Skeletal muscle tissue (tissue), 3 donors: ENCODE measurements at regions not wholly inside any gene's neighbourhood (a gene's known extent, or its start where the extent isn't known, plus 50 kb on each side); places are given as distances from the start of the nearest gene placed in this dataset.
"Not testable (repeated sequence)": the region's sequence is repeated elsewhere in the genome, so short reads cannot be mapped to it uniquely, and the experiment has no call there.

Experiments used
- H3K27ac ChIP-seq: one replicate; pipeline ENCODE4 v1.7.0; 2013; ENCODE audit warnings: mild to moderate bottlenecking, low read depth, low read length, inconsistent platforms
- H3K27me3 ChIP-seq, 3 donors: one replicate each; pipeline ENCODE4 v1.7.0; 2013; ENCODE audit warnings: low read length in 3 of 3; ENCODE audit not compliant: control insufficient read depth in 3 of 3, insufficient read depth in 3 of 3
- H3K36me3 ChIP-seq, 3 donors: one replicate each; pipeline ENCODE4 v1.7.0; 2013; ENCODE audit warnings: low read length in 3 of 3; ENCODE audit not compliant: control insufficient read depth in 3 of 3, insufficient read depth in 3 of 3
- H3K4me1 ChIP-seq, 3 donors: one replicate each; pipeline ENCODE4 v1.7.0; 2013; ENCODE audit warnings: low read length in 3 of 3, mild to moderate bottlenecking in 3 of 3; ENCODE audit not compliant: control insufficient read depth in 3 of 3, insufficient read depth in 3 of 3
- H3K4me3 ChIP-seq, 3 donors: one replicate each; pipeline ENCODE4 v1.7.0; 2013; ENCODE audit warnings: low read length in 3 of 3
- H3K9ac ChIP-seq, 3 donors: one replicate each; pipeline ENCODE4 v1.7.0; 2013; ENCODE audit warnings: low read length in 3 of 3, mild to moderate bottlenecking in 3 of 3, moderate library complexity in 2 of 3, low read depth in 1 of 3
- H3K9me3 ChIP-seq, 3 donors: one replicate each; pipeline ENCODE4 v1.7.0; 2013; ENCODE audit warnings: low read length in 3 of 3; ENCODE audit not compliant: control insufficient read depth in 3 of 3
- donor health status: Osteomylitis.

GRCh38 chr17:21548236-21548635 is 144.1 kb upstream of the KCNJ18 start:
- H3K4me1 ChIP-seq, result peaks cover 16 to 32% (median 31%) of the 10 kb centered on the region in 3 donors
- peaks cover 0 to 8% (median 5%) of the 10 kb centered on the region in 3 donors for H3K36me3 ChIP-seq
- H3K9ac ChIP-seq, result no peak overlapping the region
- H3K27me3 ChIP-seq, result no peaks in the 10 kb centered on the region
- H3K4me3 ChIP-seq, result peak overlapping the region in 2 of 3 donors; percentile 4 to 29
- H3K9me3 ChIP-seq, result no peaks in the 10 kb centered on the region
- no peak overlapping the region for H3K27ac ChIP-seq

- peak overlapping the region in 1 of 3 donors; percentile 41 for H3K4me3 ChIP-seq
- H3K4me1 ChIP-seq, result peaks cover 16 to 32% (median 31%) of the 10 kb centered on the region in 3 donors
- peak overlapping the region in 1 of 3 donors; percentile 17 for H3K9ac ChIP-seq
- peaks cover 0 to 3% (median 3%) of the 10 kb centered on the region in 3 donors for H3K36me3 ChIP-seq
- no peaks in the 10 kb centered on the region for H3K9me3 ChIP-seq
- H3K27ac ChIP-seq, result no peak overlapping the region
- no peaks in the 10 kb centered on the region for H3K27me3 ChIP-seq
Measured at GRCh38 chr17:21549107-21549687, 143.1 kb upstream of the KCNJ18 start.

GRCh38 chr17:21550031-21550430 is 142.3 kb upstream of the KCNJ18 start:
- not testable (repeated sequence) for H3K36me3 ChIP-seq, H3K9me3 ChIP-seq, H3K27ac ChIP-seq, H3K27me3 ChIP-seq
- H3K4me3 ChIP-seq, result peak overlapping the region; percentile 80 to 89 (median 86)
- peaks cover 16 to 32% (median 30%) of the 10 kb centered on the region in 3 donors for H3K4me1 ChIP-seq
- H3K9ac ChIP-seq, result peak overlapping the region in 1 of 3 donors; percentile 89

GRCh38 chr17:21551081-21551881 is 141.0 kb upstream of the KCNJ18 start:
- peak overlapping the region; percentile 80 to 89 (median 86) for H3K4me3 ChIP-seq
- H3K27ac ChIP-seq, result peak overlapping the region; percentile 75
- H3K9ac ChIP-seq, result peak overlapping the region; percentile 79 to 89 (median 85)
- peaks cover 0 to 3% (median 3%) of the 10 kb centered on the region in 3 donors for H3K36me3 ChIP-seq
- no peaks in the 10 kb centered on the region for H3K27me3 ChIP-seq
- peaks cover 16 to 29% (median 27%) of the 10 kb centered on the region in 3 donors for H3K4me1 ChIP-seq
- no peaks in the 10 kb centered on the region for H3K9me3 ChIP-seq

GRCh38 chr17:21558921-21559320 is 133.4 kb upstream of the KCNJ18 start:
- not testable (repeated sequence) for H3K4me3 ChIP-seq, H3K27me3 ChIP-seq, H3K9me3 ChIP-seq, H3K36me3 ChIP-seq, H3K4me1 ChIP-seq, H3K27ac ChIP-seq, H3K9ac ChIP-seq

- no peaks in the 10 kb centered on the region for H3K4me1 ChIP-seq
- H3K27ac ChIP-seq, result no peak overlapping the region
- no peak overlapping the region for H3K9ac ChIP-seq
- H3K36me3 ChIP-seq, result no peaks in the 10 kb centered on the region
- no peak overlapping the region for H3K4me3 ChIP-seq
- peaks cover 0 to 2% (median 0%) of the 10 kb centered on the region in 3 donors for H3K9me3 ChIP-seq
- H3K27me3 ChIP-seq, result no peaks in the 10 kb centered on the region
Measured at GRCh38 chr17:21564262-21564661, 128.1 kb upstream of the KCNJ18 start.

- not testable (repeated sequence) for H3K4me3 ChIP-seq, H3K27ac ChIP-seq, H3K4me1 ChIP-seq, H3K36me3 ChIP-seq, H3K27me3 ChIP-seq, H3K9ac ChIP-seq, H3K9me3 ChIP-seq
Measured at GRCh38 chr17:21564757-21565156, 127.6 kb upstream of the KCNJ18 start.

GRCh38 chr17:21570427-21570826 is 121.9 kb upstream of the KCNJ18 start:
- not testable (repeated sequence) for H3K27ac ChIP-seq, H3K4me3 ChIP-seq, H3K36me3 ChIP-seq, H3K9ac ChIP-seq, H3K4me1 ChIP-seq, H3K27me3 ChIP-seq, H3K9me3 ChIP-seq

- not testable (repeated sequence) for H3K27me3 ChIP-seq, H3K4me3 ChIP-seq, H3K9me3 ChIP-seq, H3K9ac ChIP-seq, H3K36me3 ChIP-seq, H3K27ac ChIP-seq, H3K4me1 ChIP-seq
Measured at GRCh38 chr17:21572148-21572547, 120.2 kb upstream of the KCNJ18 start.

- not testable (repeated sequence) for H3K27ac ChIP-seq, H3K27me3 ChIP-seq, H3K9me3 ChIP-seq, H3K4me1 ChIP-seq, H3K36me3 ChIP-seq
- Histone ChIP-seq H3K9ac (peak overlapping the region in 1 of 3 donors; percentile 72), H3K4me3 (peak overlapping the region; percentile 54 to 82 (median 69))
Measured at GRCh38 chr17:21573271-21573960, 118.9 kb upstream of the KCNJ18 start.
